ENCODE measurements at regions not wholly inside any gene's neighbourhood (a gene's known extent, or its start where the extent isn't known, plus 50 kb on each side); places are given as distances from the start of the nearest gene placed in this dataset.

DNA sequence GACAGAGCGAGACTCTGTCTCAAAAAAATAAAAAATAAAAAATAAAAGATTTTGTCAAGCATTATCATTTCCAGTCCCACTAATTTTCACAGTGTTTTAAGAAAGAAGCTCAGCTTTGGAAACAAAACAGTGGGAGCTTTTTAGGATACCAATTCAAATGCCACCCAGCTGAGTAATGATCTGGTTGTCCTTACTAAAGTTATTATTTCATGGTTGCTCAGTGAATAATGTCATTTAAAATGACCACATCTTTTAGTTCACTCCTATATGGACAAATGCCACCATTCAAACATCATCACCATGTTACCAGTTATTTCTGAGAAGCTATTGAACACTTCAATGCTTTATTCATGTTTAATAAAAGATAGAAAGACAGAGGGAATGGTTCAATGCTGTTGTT is 365.0 kb downstream of the CCER1 start:
- H3K36me3 ChIP-seq (ENCODE audit: insufficient read depth, low read length) = no peaks in the 10 kb centered on the region
- H3K4me2 ChIP-seq (ENCODE audit: low read length) = no peak overlapping the region
- peaks cover 6% of the 10 kb centered on the region for H3K4me1 ChIP-seq (ENCODE audit: control insufficient read depth, insufficient read depth, low read length)
- H3K9me3 ChIP-seq (replicated peaks; ENCODE audit: low read length) = no peaks in the 10 kb centered on the region
- H3K9ac ChIP-seq (ENCODE audit: low read depth, low read length) = no peak overlapping the region
- H3K4me3 ChIP-seq (ENCODE audit: low read length) = no peak overlapping the region
- H3K27me3 ChIP-seq (ENCODE audit: control insufficient read depth, insufficient read depth, low read length) = no peaks in the 10 kb centered on the region

DNA sequence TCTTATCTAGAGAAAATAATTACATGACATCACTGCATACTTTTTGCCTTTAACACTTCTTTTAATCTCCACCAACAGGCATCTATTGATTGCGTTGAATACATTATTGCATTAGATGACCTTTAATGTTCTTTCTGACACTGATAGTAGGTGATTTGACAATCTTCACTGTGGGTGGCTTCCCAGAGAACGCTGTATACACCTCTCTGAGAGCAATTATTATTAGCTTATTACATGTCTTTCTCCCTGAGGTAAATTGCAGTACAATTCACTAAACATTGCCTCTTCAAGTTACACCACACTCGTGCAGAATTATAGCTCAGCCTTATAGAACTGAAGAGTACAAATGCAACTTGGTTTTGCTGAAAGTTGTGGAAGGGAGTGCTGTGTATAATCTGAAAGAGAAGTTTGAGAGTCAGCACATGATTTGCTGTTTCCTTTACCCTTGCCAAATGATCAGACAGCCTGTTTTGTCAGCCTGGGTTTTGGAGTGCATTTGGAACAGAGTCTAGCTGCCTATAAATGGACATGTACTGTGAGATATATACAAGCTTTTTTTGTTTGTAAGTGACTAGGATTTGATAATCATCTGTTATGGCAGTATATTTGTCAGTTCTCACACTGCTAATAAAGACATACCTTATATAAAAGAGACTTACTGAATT is 369.2 kb downstream of the CCER1 start:
- peaks cover 6% of the 10 kb centered on the region for H3K4me1 ChIP-seq (ENCODE audit: control insufficient read depth, insufficient read depth, low read length)
- no peak overlapping the region for H3K9ac ChIP-seq (ENCODE audit: low read depth, low read length)
- no peak overlapping the region for H3K4me2 ChIP-seq (ENCODE audit: low read length)
- no peaks in the 10 kb centered on the region for H3K27me3 ChIP-seq (ENCODE audit: control insufficient read depth, insufficient read depth, low read length)
- H3K36me3 ChIP-seq (ENCODE audit: insufficient read depth, low read length) = no peaks in the 10 kb centered on the region
- H3K4me3 ChIP-seq (ENCODE audit: low read length) = no peak overlapping the region
- H3K9me3 ChIP-seq (replicated peaks; ENCODE audit: low read length) = no peaks in the 10 kb centered on the region

DNA sequence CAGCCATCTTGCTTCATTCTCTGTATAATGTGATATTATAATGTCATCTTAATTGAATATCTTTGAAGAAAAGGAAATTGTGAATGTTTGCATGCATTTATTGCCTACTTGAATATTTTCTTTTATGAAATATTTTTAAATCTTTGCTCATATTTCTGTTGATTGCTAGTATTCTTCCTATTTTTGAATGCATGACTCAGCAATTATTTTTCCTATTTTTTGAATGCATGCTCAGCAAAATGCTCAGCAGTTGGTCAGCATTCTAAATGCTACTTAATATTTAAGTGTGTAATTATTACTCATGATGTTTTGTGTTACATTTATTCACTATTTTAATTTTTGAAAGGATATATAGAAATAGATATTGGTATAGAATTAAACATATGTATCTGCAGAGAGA is 378.3 kb downstream of the CCER1 start:
- no peaks in the 10 kb centered on the region for H3K9me3 ChIP-seq (replicated peaks; ENCODE audit: low read length)
- H3K9ac ChIP-seq (ENCODE audit: low read depth, low read length) = no peak overlapping the region
- no peaks in the 10 kb centered on the region for H3K4me1 ChIP-seq (ENCODE audit: control insufficient read depth, insufficient read depth, low read length)
- H3K36me3 ChIP-seq (ENCODE audit: insufficient read depth, low read length) = no peaks in the 10 kb centered on the region
- H3K27me3 ChIP-seq (ENCODE audit: control insufficient read depth, insufficient read depth, low read length) = no peaks in the 10 kb centered on the region
- no peak overlapping the region for H3K4me2 ChIP-seq (ENCODE audit: low read length)
- no peak overlapping the region for H3K4me3 ChIP-seq (ENCODE audit: low read length)

DNA sequence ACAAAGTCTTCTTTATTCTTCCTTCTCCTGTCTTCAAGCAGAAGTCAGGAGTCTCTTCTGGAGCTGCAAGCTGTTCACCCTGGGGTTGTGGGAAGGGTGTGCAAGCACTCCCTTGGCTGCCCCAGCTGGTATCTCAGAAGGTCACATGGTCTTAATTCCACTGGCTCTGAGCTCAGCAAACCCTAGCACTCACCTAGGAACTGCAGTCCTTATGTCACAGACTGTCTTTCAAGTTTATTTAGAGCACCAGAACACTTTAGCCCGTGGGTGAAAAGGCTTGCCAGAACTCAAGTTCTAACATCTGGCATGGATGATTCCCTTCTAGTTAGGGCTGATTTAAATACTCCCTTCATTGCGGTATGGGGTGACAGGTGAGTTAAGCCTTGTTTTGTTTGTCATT is 379.0 kb downstream of the CCER1 start:
- H3K4me2 ChIP-seq (ENCODE audit: low read length) = no peak overlapping the region
- no peaks in the 10 kb centered on the region for H3K4me1 ChIP-seq (ENCODE audit: control insufficient read depth, insufficient read depth, low read length)
- no peaks in the 10 kb centered on the region for H3K36me3 ChIP-seq (ENCODE audit: insufficient read depth, low read length)
- no peaks in the 10 kb centered on the region for H3K9me3 ChIP-seq (replicated peaks; ENCODE audit: low read length)
- H3K27me3 ChIP-seq (ENCODE audit: control insufficient read depth, insufficient read depth, low read length) = no peaks in the 10 kb centered on the region
- H3K4me3 ChIP-seq (ENCODE audit: low read length) = no peak overlapping the region
- H3K9ac ChIP-seq (ENCODE audit: low read depth, low read length) = no peak overlapping the region

DNA sequence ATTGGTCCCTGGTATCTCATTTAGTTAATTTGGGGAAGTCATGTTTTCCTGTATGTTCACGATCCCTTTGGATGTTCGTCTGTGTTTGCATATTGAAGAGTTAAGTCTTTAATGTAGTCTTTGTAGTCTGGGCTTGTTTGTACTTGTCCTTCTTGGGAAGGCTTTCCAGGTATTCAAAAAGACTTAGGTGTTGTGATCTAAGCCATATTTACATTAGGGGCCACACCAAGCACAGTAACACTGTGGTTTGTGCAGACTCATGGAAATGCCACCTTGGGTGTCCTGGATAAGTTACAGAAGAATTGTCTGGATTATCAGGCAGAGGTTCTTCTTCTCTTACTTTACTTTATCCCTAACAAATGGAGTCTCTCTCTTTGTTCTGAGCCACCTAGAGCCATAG is 380.3 kb downstream of the CCER1 start:
- Histone ChIP-seq H3K9ac (ENCODE audit: low read depth, low read length) (no peak overlapping the region), H3K4me1 (ENCODE audit: control insufficient read depth, insufficient read depth, low read length) (no peaks in the 10 kb centered on the region), H3K4me3 (ENCODE audit: low read length) (no peak overlapping the region), H3K27me3 (ENCODE audit: control insufficient read depth, insufficient read depth, low read length) (no peaks in the 10 kb centered on the region), H3K9me3 (replicated peaks; ENCODE audit: low read length) (no peaks in the 10 kb centered on the region), H3K36me3 (ENCODE audit: insufficient read depth, low read length) (no peaks in the 10 kb centered on the region), H3K4me2 (ENCODE audit: low read length) (no peak overlapping the region)

DNA sequence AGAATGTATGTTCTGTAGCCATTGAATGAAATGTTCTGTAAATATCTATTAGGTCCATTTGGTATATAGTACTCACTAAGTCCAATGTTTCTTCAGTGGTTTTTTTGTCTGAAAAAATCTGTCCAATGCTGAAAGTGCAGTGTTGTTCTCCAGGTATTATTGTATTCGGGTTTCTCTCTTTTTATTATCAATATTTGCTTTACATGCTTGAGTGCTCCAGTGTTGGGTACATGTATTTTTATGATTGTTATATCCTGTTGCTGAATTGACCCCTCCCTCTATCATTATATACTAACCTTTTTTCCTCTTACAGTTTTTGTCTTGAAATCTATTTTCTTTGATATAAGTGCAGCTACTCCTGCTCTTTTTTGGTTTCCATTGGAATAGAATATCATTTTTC is 382.2 kb downstream of the CCER1 start:
- Histone ChIP-seq H3K9me3 (replicated peaks; ENCODE audit: low read length) (no peaks in the 10 kb centered on the region), H3K27me3 (ENCODE audit: control insufficient read depth, insufficient read depth, low read length) (no peaks in the 10 kb centered on the region), H3K36me3 (ENCODE audit: insufficient read depth, low read length) (no peaks in the 10 kb centered on the region), H3K4me2 (ENCODE audit: low read length) (no peak overlapping the region), H3K9ac (ENCODE audit: low read depth, low read length) (no peak overlapping the region), H3K4me1 (ENCODE audit: control insufficient read depth, insufficient read depth, low read length) (no peaks in the 10 kb centered on the region), H3K4me3 (ENCODE audit: low read length) (no peak overlapping the region)

DNA sequence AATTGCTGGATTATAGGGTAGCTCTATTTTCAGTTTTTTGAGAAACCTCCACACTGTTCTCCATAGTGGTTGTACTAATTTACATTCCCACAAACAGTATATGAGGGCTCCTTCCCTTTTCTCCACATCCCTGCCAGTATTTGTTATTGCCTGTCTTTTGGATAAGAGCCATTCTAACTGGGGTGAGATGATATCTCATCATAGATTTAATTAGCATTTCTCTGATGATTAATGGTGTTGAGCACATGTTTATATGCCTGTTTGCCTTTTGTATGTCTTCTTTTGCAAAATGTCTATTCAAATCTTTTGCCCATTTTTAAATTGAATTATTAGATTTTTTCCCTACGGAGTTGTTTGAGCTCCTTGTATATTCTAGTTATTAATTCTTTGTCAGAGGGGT is 385.3 kb downstream of the CCER1 start:
- Histone ChIP-seq H3K4me3 (ENCODE audit: low read length) (no peak overlapping the region), H3K4me1 (ENCODE audit: control insufficient read depth, insufficient read depth, low read length) (no peaks in the 10 kb centered on the region), H3K27me3 (ENCODE audit: control insufficient read depth, insufficient read depth, low read length) (no peaks in the 10 kb centered on the region), H3K4me2 (ENCODE audit: low read length) (no peak overlapping the region), H3K9me3 (replicated peaks; ENCODE audit: low read length) (no peaks in the 10 kb centered on the region), H3K36me3 (ENCODE audit: insufficient read depth, low read length) (no peaks in the 10 kb centered on the region), H3K9ac (ENCODE audit: low read depth, low read length) (no peak overlapping the region)

DNA sequence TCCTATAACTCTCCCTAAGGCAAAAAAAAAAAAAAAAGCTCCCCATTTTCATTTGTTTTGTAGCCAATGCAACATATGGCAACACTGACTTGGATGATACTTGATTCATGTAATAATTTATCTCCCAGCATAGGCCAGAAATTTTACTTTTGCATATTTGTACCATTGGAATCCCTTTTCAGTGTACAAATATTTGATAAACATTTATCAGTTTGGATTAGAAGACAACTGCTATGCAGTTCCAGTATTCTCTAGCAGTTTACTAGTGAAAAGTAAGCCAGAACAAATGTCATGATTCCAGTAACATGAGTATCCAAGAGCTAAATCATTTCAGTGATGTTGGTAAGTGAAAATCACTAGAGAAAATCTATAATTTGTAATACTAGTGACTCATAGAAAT is 392.3 kb downstream of the CCER1 start:
- H3K27me3 ChIP-seq (ENCODE audit: control insufficient read depth, insufficient read depth, low read length) = no peaks in the 10 kb centered on the region
- no peaks in the 10 kb centered on the region for H3K4me1 ChIP-seq (ENCODE audit: control insufficient read depth, insufficient read depth, low read length)
- no peak overlapping the region for H3K4me3 ChIP-seq (ENCODE audit: low read length)
- H3K9me3 ChIP-seq (replicated peaks; ENCODE audit: low read length) = no peaks in the 10 kb centered on the region
- no peak overlapping the region for H3K9ac ChIP-seq (ENCODE audit: low read depth, low read length)
- H3K36me3 ChIP-seq (ENCODE audit: insufficient read depth, low read length) = no peaks in the 10 kb centered on the region
- H3K4me2 ChIP-seq (ENCODE audit: low read length) = no peak overlapping the region

DNA sequence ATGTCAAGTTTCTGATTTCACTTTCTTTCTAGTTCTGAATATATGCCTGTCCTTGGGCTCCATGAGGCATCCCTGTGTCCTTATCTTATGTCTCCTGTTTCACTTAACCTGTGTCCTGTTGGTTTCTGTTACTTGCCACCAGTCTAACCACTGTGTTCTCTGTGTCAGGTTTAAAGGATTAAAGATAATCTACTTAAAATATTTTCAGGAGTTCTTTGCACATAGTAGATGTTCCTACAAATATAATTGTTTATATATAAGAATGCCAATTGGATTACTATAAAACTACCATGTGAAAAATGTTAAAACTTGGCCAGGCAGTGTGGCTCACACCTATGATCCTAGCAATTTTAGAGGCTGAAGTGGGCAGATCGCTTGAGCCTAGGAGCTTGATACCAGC is 406.4 kb downstream of the CCER1 start:
- Histone ChIP-seq H3K4me1 (ENCODE audit: control insufficient read depth, insufficient read depth, low read length) (peaks cover 3% of the 10 kb centered on the region), H3K4me3 (ENCODE audit: low read length) (no peak overlapping the region), H3K9ac (ENCODE audit: low read depth, low read length) (no peak overlapping the region), H3K4me2 (ENCODE audit: low read length) (no peak overlapping the region), H3K9me3 (replicated peaks; ENCODE audit: low read length) (no peaks in the 10 kb centered on the region), H3K27me3 (ENCODE audit: control insufficient read depth, insufficient read depth, low read length) (no peaks in the 10 kb centered on the region), H3K36me3 (ENCODE audit: insufficient read depth, low read length) (no peaks in the 10 kb centered on the region)

DNA sequence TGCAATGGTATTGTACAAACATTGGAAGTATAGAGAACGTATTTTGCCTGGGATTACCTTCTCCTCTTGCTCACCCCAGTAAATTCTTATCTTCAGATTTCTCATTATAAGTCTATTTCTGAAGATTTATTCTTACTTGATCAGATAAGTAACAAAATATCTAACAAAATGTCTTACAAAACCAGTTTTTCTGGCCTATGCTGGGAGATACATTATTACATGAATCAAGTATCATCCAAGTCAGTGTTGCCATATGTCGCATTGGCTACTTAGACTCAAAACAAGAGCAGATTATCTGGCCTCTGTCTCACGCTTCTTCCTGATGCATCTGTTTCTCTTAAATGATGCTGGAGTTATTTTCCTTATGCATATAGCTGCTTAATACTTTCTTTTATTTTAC is 408.5 kb downstream of the CCER1 start:
- Histone ChIP-seq H3K4me3 (ENCODE audit: low read length) (no peak overlapping the region), H3K36me3 (ENCODE audit: insufficient read depth, low read length) (no peaks in the 10 kb centered on the region), H3K9me3 (replicated peaks; ENCODE audit: low read length) (no peaks in the 10 kb centered on the region), H3K4me1 (ENCODE audit: control insufficient read depth, insufficient read depth, low read length) (peaks cover 4% of the 10 kb centered on the region), H3K4me2 (ENCODE audit: low read length) (no peak overlapping the region), H3K27me3 (ENCODE audit: control insufficient read depth, insufficient read depth, low read length) (no peaks in the 10 kb centered on the region), H3K9ac (ENCODE audit: low read depth, low read length) (no peak overlapping the region)

DNA sequence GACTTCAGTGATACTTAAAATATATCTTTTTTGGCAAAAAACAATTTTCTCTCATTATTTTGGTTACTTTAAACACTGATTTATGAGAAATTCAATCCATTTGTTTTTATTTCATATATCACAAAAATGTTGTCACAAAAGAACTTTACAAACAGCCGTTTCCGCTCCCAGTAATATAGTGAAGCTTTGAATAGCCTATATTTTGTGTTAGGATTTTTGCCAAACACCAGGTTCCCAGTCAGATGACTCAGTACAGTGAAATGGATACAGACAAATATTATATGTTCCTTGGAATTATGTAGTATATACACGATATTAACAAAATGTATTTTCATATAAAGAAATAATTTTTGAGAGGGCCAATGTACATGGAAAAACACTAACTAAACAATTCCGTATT is 411.1 kb downstream of the CCER1 start:
- Histone ChIP-seq H3K27me3 (ENCODE audit: control insufficient read depth, insufficient read depth, low read length) (no peaks in the 10 kb centered on the region), H3K4me1 (ENCODE audit: control insufficient read depth, insufficient read depth, low read length) (peaks cover 4% of the 10 kb centered on the region), H3K4me2 (ENCODE audit: low read length) (no peak overlapping the region), H3K36me3 (ENCODE audit: insufficient read depth, low read length) (no peaks in the 10 kb centered on the region), H3K9ac (ENCODE audit: low read depth, low read length) (no peak overlapping the region), H3K4me3 (ENCODE audit: low read length) (no peak overlapping the region), H3K9me3 (replicated peaks; ENCODE audit: low read length) (no peaks in the 10 kb centered on the region)

DNA sequence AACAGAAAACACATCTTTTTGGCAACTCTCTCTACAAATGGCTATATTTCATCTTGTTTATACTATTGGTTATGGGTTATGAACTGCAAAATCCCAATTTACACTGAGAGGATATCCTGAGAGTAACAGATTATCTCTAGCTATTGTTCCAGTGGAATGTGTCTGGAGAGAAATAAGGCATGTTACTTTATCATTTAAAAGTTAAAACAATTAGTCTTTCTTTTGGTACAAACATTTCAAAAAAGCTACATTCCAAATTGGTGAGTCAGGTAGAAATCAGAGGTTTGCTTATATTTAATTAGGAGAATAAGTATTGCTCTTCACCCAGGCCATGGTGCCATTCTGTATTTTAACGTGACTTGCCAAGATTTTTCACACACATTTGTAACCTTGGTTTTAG is 411.6 kb downstream of the CCER1 start:
- no peak overlapping the region for H3K9ac ChIP-seq (ENCODE audit: low read depth, low read length)

More for the DNA sequence above, 411.6 kb downstream of the CCER1 start:
- no peak overlapping the region for H3K4me3 ChIP-seq (ENCODE audit: low read length)
- H3K4me2 ChIP-seq (ENCODE audit: low read length) = no peak overlapping the region
- peaks cover 4% of the 10 kb centered on the region for H3K4me1 ChIP-seq (ENCODE audit: control insufficient read depth, insufficient read depth, low read length)
- H3K36me3 ChIP-seq (ENCODE audit: insufficient read depth, low read length) = no peaks in the 10 kb centered on the region
- no peaks in the 10 kb centered on the region for H3K9me3 ChIP-seq (replicated peaks; ENCODE audit: low read length)
- H3K27me3 ChIP-seq (ENCODE audit: control insufficient read depth, insufficient read depth, low read length) = no peaks in the 10 kb centered on the region
